ENCODE measurements at regions not wholly inside any gene's neighbourhood (a gene's known extent, or its start where the extent isn't known, plus 50 kb on each side); places are given as distances from the start of the nearest gene placed in this dataset.
"Not testable (repeated sequence)": the region's sequence is repeated elsewhere in the genome, so short reads cannot be mapped to it uniquely, and the experiment has no call there.

DNA sequence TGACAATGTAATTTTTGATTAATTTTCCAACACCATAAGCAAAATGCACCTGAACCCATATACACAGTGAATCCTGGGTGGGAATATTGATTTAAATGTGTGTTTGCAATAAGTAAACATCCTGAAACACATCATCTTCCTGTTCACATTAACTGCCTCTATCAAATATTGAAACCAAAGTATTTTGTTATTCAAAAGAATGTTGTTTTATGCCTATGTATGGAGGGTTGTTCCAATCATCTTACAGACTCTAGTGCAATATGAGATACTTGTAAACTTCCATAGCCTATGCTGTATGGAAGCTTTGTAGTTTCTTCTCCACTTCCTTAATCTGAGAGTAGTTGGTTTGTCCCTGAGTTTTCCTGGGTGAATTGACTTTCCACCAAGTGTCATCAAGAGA lies 105.4 kb upstream of the SLC7A11 start:
- Histone ChIP-seq H3K4me1 (no peaks in the 10 kb centered on the region), H3K27ac (peak overlapping the region; percentile 22 to 51), H3K36me3 (no peaks in the 10 kb centered on the region), H3K9me3 (no peaks in the 10 kb centered on the region), H3K27me3 (no peaks in the 10 kb centered on the region), H3K4me3 (no peak overlapping the region)
- no peak for DNase-seq (ENCODE audit: low spot score in 2 of 2)
- intact Hi-C loops (cut with DNase I; ENCODE audit: low total_unique reads): no loop called here
- TF ChIP-seq POLR2A (IDR thresholded peaks at IDR 0.05) (no peak), CTCF (IDR thresholded peaks at IDR 0.05) (no peak), POLR2AphosphoS5 (IDR thresholded peaks at IDR 0.05) (no peak)

- Histone ChIP-seq H3K4me1 (no peaks in the 10 kb centered on the region), H3K27ac (no peak overlapping the region), H3K4me3 (no peak overlapping the region), H3K27me3 (no peaks in the 10 kb centered on the region), H3K9me3 (no peaks in the 10 kb centered on the region), H3K36me3 (no peaks in the 10 kb centered on the region)
- no peak for TF ChIP-seq POLR2AphosphoS5 (IDR thresholded peaks at IDR 0.05)
- no peak for TF ChIP-seq POLR2A (IDR thresholded peaks at IDR 0.05)
- DNase-seq (ENCODE audit: low spot score in 2 of 2): no peak
- intact Hi-C loops (cut with DNase I; ENCODE audit: low total_unique reads): no loop called here
These were observed 102.7 kb upstream of the SLC7A11 start for GRCh38 chr4:138344851-138345250.

GRCh38 chr4:138344054-138344453 lies 101.9 kb upstream of the SLC7A11 start:
- Histone ChIP-seq H3K27me3 (no peaks in the 10 kb centered on the region), H3K27ac (no peak overlapping the region), H3K4me3 (no peak overlapping the region), H3K36me3 (no peaks in the 10 kb centered on the region), H3K9me3 (no peaks in the 10 kb centered on the region), H3K4me1 (no peaks in the 10 kb centered on the region)
- intact Hi-C loops (cut with DNase I; ENCODE audit: low total_unique reads): no loop called here
- TF ChIP-seq POLR2AphosphoS5 (IDR thresholded peaks at IDR 0.05): no peak
- no peak for TF ChIP-seq POLR2A (IDR thresholded peaks at IDR 0.05)
- no peak for TF ChIP-seq CTCF (IDR thresholded peaks at IDR 0.05)
- DNase-seq (ENCODE audit: low spot score in 2 of 2): no peak

DNA sequence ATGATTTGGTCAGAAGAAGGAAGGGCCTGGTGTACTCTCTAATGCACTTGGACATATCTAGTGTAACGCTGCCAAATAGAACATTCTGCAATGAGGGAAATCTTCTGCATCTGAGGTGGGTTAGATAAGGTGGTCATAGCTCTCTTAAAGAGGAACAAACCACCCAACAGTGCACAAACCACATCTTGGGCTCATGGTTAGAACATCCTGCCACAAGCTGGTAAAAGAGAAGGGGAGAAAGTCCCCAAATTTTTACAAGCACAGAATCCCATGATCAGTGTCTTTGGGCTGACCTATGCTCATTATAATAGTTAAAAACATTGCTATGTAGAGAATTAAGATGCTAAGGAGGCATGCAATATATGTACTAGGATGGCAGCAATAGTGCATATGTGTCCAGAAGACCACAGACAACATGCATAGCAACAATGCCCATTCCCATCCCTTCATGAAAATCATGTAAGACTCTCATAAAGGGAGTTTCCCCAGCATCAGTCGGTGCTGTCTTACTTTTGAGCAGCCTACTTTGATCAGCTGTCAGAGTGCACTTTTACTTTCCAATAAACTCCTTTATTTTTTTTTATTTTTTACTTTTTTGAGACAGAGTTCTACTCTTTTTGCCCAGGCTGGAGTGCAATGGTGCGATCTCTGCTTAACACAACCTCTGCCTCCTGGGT lies 99.7 kb upstream of the SLC7A11 start:
- Histone ChIP-seq H3K36me3 (no peaks in the 10 kb centered on the region), H3K9me3 (no peaks in the 10 kb centered on the region), H3K4me3 (no peak overlapping the region), H3K27ac (no peak overlapping the region), H3K27me3 (no peaks in the 10 kb centered on the region), H3K4me1 (no peaks in the 10 kb centered on the region)
- intact Hi-C loops (cut with DNase I; ENCODE audit: low total_unique reads): no loop called here
- TF ChIP-seq POLR2A (IDR thresholded peaks at IDR 0.05) (no peak), CTCF (IDR thresholded peaks at IDR 0.05) (no peak), POLR2AphosphoS5 (IDR thresholded peaks at IDR 0.05) (no peak)
- no peak for DNase-seq (ENCODE audit: low spot score in 2 of 2)

- intact Hi-C loops (cut with DNase I; ENCODE audit: low total_unique reads): no loop called here
- Histone ChIP-seq H3K4me3 (no peak overlapping the region), H3K4me1 (no peaks in the 10 kb centered on the region), H3K9me3 (no peaks in the 10 kb centered on the region), H3K36me3 (no peaks in the 10 kb centered on the region), H3K27me3 (no peaks in the 10 kb centered on the region), H3K27ac (no peak overlapping the region)
- no peak for DNase-seq (ENCODE audit: low spot score in 2 of 2)
- TF ChIP-seq CTCF (IDR thresholded peaks at IDR 0.05) (no peak), POLR2A (IDR thresholded peaks at IDR 0.05) (no peak), POLR2AphosphoS5 (IDR thresholded peaks at IDR 0.05) (no peak)
These were observed 96.7 kb upstream of the SLC7A11 start for GRCh38 chr4:138338840-138339239.

DNA sequence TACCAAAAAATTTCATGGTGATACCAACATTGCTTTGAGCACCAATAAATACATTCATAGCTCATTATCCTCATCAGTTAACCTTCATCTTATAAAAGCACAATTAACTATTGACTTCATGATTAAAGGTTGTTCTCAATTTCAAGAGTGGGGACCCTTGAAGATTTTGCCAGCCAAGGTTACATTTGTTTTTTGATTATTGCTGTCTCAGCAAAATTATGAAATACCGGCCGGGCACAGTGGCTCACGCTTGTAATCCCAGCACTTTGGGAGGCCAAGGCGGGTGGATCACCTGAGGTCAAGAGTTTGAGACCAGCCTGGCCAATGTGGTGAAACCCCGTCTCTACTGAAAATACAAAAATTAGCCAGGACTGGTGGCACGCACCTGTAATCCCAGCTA lies 96.1 kb upstream of the SLC7A11 start:
- H3K4me3 ChIP-seq; H3K27me3 ChIP-seq; H3K9me3 ChIP-seq; DNase-seq (ENCODE audit: low spot score in 2 of 2); H3K4me1 ChIP-seq; intact Hi-C loops (cut with DNase I; ENCODE audit: low total_unique reads); H3K27ac ChIP-seq; H3K36me3 ChIP-seq: not testable (repeated sequence)
